GM12878 (cell line): ENCODE measurements at regions not wholly inside any gene's neighbourhood (a gene's known extent, or its start where the extent isn't known, plus 50 kb on each side); places are given as distances from the start of the nearest gene placed in this dataset.

Experiments used
- ATAC-seq: fragments of 200-7000 bp; cut with Tn5 transposase; 3 replicates; pipeline ENCODE4 v1.9.1; 2020; ENCODE audit warnings: mild to moderate bottlenecking, moderate library complexity
- BruUV-seq: library from RNA; stranded (reverse); fragments of 400-500 nt; replicated peaks from 2 replicates; lab custom pipeline; 2021; lab: Mats Ljungman, UMichigan
- CTCF ChIA-PET: fragments of 300-600 bp; sonication (Branson Sonifier 250); formaldehyde crosslinking; extraction: SDS; loops from one replicate; lab custom pipeline; 2021; ENCODE audit warnings: inconsistent platforms; lab: Yijun Ruan, JAX
- POLR2A ChIA-PET: fragments of 350-600 bp; formaldehyde crosslinking; extraction: SDS; loops from one replicate; lab custom pipeline; 2021; ENCODE audit warnings: inconsistent platforms; lab: Charles Lee
- RAD21 ChIA-PET: fragments of 300-600 bp; sonication (Branson Sonifier 250); formaldehyde crosslinking; loops from one replicate; lab custom pipeline; 2023; ENCODE audit warnings: antibody characterized with exemption; ENCODE audit not compliant: unreplicated experiment; lab: Charles Lee
- SMC1A ChIA-PET: fragments of 300-600 bp; sonication (Branson Sonifier 250); formaldehyde crosslinking; loops from one replicate; lab custom pipeline; 2023; ENCODE audit not compliant: unreplicated experiment, uncharacterized antibody; lab: Charles Lee
- DNase-seq: peaks from one replicate; pipeline ENCODE4 v3.0.0-alpha.2; 2011; ENCODE audit warnings: low read depth, low spot score
- FAIRE-seq: peaks from 3 replicates; lab custom pipeline; 2011; peaks lifted over from hg19 to GRCh38; lab: Jason Lieb, UNC
- H2AFZ ChIP-seq: 2 replicates; pipeline ENCODE4 v1.6.0; 2011; ENCODE audit warnings: low read depth, low read length, control low read depth; ENCODE audit not compliant: control insufficient read depth
- H3K27ac ChIP-seq: 2 replicates; pipeline ENCODE4 v1.5.1; 2011; ENCODE audit warnings: control low read depth; ENCODE audit not compliant: control insufficient read depth, insufficient read depth
- H3K27me3 ChIP-seq, 2 experiments: replicated peaks in 1 of 2; 2 replicates each; pipeline versions ENCODE4 v1.6.0 to v1.6.1; 2011; ENCODE audit warnings: low read length in 1 of 2; ENCODE audit not compliant: control insufficient read depth in 2 of 2, insufficient read depth in 2 of 2
- H3K36me3 ChIP-seq, 2 experiments: 2 replicates each; pipeline ENCODE4 v1.5.1; 2011; ENCODE audit warnings: low read length in 1 of 2; ENCODE audit not compliant: control insufficient read depth in 2 of 2, insufficient read depth in 2 of 2
- H3K4me1 ChIP-seq: 2 replicates; pipeline ENCODE4 v1.6.1; 2011; ENCODE audit warnings: mild to moderate bottlenecking, low read length, moderate library complexity, mixed read lengths; ENCODE audit not compliant: control insufficient read depth, insufficient read depth
- H3K4me2 ChIP-seq: 2 replicates; pipeline ENCODE4 v1.6.0; 2011; ENCODE audit warnings: control low read depth; ENCODE audit not compliant: control insufficient read depth, insufficient read depth
- H3K4me3 ChIP-seq: fragments of 200-600 bp; sonication (generic); 2 replicates; pipeline ENCODE4 v1.5.1; 2016
- H3K79me2 ChIP-seq: 2 replicates; pipeline ENCODE4 v1.6.0; 2011; ENCODE audit warnings: low read length; ENCODE audit not compliant: control insufficient read depth, insufficient read depth
- H3K9ac ChIP-seq: 2 replicates; pipeline ENCODE4 v1.8.0; 2011; ENCODE audit warnings: low read length, control low read depth, mixed read lengths; ENCODE audit not compliant: control insufficient read depth, insufficient read depth
- H3K9me3 ChIP-seq: replicated peaks from 3 replicates; pipeline ENCODE4 v1.5.1; 2011; ENCODE audit warnings: mild to moderate bottlenecking, low read length; ENCODE audit not compliant: control insufficient read depth, insufficient read depth
- H4K20me1 ChIP-seq: 2 replicates; pipeline ENCODE4 v1.6.0; 2011; ENCODE audit not compliant: control insufficient read depth, insufficient read depth
- ZNF24 ChIP-seq: fragments of 450-650 bp; IDR thresholded peaks from 2 replicates; pipeline ENCODE4 v1.6.1; 2017; ENCODE audit warnings: antibody characterized with exemption, mild to moderate bottlenecking
- ZNF274 ChIP-seq: IDR thresholded peaks from one replicate; pipeline ENCODE4 v1.8.0; 2011; ENCODE audit not compliant: insufficient read length, insufficient read depth
- WGBS: methylation state at CpG from one replicate; pipeline ENCODE4 v1.1.6; 2016; ENCODE audit warnings: low lambda C conversion rate; ENCODE audit not compliant: insufficient replicate concordance, insufficient coverage; ENCODE audit errors: missing lambda C conversion rate; 5-methylcytosine and 5-hydroxymethylcytosine counted together
- in situ Hi-C: fragments of 300-500 bp; cut with MboI; formaldehyde crosslinking; loops from 9 replicates; pipeline ENCODE4 v1.14.3; 2018; ENCODE audit warnings: mixed read lengths
- intact Hi-C: fragments of 100-400 bp; cut with micrococcal nuclease; formaldehyde crosslinking; loops from one replicate; pipeline ENCODE4 v1.14.2; 2022; ENCODE audit not compliant: unreplicated experiment

GRCh38 chr12:91579516-91580263 lies 397.1 kb upstream of the DCN start:
- intact Hi-C loops (loop anchor here (2.0 to 5.0 kb wide), 5 partner anchors 197 to 1071 kb away; no protein-coding TSS in a partner anchor), in situ Hi-C loops (loop anchor here (25.0 kb wide), 2 partner anchors 558 to 1058 kb away; partner anchors contain the start of gene BTG1)
- no peak overlapping the region for H2AFZ ChIP-seq
- POLR2A ChIA-PET, result no interaction called here
- TF ChIP-seq ZNF24 (no peak), ZNF274 (no peak)
- H3K9ac ChIP-seq, result no peak overlapping the region
- no peak overlapping the region for H3K27ac ChIP-seq
- H3K9me3 ChIP-seq, result no peaks in the 10 kb centered on the region
- no peak overlapping the region for H3K4me2 ChIP-seq
- RAD21 ChIA-PET, result interaction anchor here (0.8 to 3.7 kb wide), 4 partner anchors 192 to 1069 kb away, joined by 3 to 10 read pairs (median 3); no protein-coding TSS in a partner anchor
- no TSS peak for BruUV-seq
- ATAC-seq (no peak), FAIRE-seq (no peak), DNase-seq (no peak)
- H4K20me1 ChIP-seq, result no peaks in the 10 kb centered on the region
- H3K4me1 ChIP-seq, result no peaks in the 10 kb centered on the region
- no peaks in the 10 kb centered on the region for H3K79me2 ChIP-seq
- no peaks in the 10 kb centered on the region for H3K27me3 ChIP-seq
- 2% methylated on average over 3 of the region's 3 CpGs for WGBS
- SMC1A ChIA-PET, result interaction anchor here (1.1 to 2.7 kb wide), 8 partner anchors 16 to 991 kb away, joined by 3 to 10 read pairs (median 5); no protein-coding TSS in a partner anchor
- CTCF ChIA-PET, result interaction anchor here (0.9 to 3.3 kb wide), 10 partner anchors 11 to 992 kb away, joined by 3 to 18 read pairs (median 4); no protein-coding TSS in a partner anchor
- no peaks in the 10 kb centered on the region for H3K36me3 ChIP-seq
- no peak overlapping the region for H3K4me3 ChIP-seq
